ENCODE measurements at regions not wholly inside any gene's neighbourhood (a gene's known extent, or its start where the extent isn't known, plus 50 kb on each side); places are given as distances from the start of the nearest gene placed in this dataset.
"Not testable (repeated sequence)": the region's sequence is repeated elsewhere in the genome, so short reads cannot be mapped to it uniquely, and the experiment has no call there.

- in situ Hi-C loops (cut with HindIII; ENCODE audit: low sequenced_read_pairs) = not testable (repeated sequence)
Observed at GRCh38 chr2:111463956-111464355, 343.2 kb downstream of the BCL2L11 start.

DNA sequence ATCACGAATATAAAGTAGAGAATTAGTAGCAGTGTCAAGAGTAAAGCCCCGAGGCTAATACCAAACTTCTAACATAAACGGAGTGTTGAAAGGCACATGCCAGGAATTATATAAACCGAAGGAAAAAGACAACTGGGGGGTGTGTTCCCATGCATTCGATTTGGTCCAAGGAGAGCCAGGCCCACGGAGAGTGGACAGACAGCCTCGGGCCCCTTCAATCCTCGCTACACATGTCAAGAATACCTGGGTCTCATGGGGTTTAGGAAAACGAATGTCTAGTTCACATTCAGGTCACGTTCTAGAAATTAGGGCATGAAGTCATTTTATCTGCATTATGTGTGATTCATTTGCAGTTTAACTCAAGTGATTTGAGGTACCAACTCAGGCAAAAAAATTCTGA, 343.7 kb downstream of the BCL2L11 start:
- in situ Hi-C loops (cut with HindIII; ENCODE audit: low sequenced_read_pairs) = not testable (repeated sequence)

DNA sequence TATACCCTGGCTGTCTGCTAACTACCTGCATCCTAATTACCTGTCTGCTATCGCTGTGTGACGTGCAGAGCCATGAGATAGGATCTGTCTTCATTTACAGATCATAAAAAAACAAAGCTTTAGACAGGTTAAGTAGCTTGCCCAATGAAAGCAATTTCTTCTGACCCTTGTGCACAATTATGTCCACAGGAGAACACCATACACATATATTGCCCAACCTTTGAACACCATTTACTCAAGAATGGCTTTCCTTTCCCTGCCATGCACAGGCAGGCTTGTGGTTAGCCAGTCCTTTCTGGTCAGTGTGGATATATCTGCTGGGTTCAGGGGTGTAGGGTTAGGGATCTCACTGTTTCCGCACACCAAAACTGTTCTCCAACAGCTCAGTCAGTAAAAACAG, 344.8 kb downstream of the BCL2L11 start:
- in situ Hi-C loops (cut with HindIII; ENCODE audit: low sequenced_read_pairs) = not testable (repeated sequence)

DNA sequence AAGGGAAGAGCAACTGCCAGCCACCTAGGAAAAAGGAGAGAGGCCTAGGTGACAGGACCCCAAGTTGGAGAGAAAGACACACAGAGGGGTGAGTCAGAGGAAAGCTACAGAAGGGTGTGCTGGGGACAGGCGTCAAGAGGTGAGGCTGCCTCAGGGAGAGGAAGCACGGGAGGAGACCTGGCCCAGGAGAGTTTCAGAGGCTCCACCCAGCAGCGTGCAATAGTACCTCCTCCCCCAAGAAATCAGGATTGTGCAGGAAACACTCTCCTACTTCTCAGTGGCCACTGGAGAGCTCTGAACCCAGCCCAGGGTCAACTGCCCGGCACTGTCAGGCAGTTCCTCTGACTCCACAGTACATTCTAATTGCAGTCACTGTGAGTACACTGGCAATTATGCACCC, 346.0 kb downstream of the BCL2L11 start:
- in situ Hi-C loops (cut with HindIII; ENCODE audit: low sequenced_read_pairs) = not testable (repeated sequence)

DNA sequence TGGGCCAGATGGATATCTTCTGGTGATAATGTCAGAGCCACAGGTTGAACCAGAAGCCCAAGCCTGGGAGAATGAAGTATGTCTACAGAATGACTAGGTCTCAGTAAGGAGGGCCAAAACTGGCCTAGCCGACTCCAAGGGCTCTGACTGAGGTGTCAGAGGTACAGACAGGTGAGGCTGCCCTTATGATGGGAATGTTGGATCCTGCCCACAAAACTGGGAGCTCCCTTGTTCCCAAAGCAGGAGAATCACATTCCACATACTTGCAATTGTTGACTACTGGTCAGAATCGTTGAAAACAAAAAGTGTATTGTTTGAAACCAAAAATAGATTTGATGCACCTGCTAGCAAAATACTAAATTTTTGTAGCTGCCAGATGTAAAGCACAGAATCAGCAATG, 350.2 kb downstream of the BCL2L11 start:
- in situ Hi-C loops (cut with HindIII; ENCODE audit: low sequenced_read_pairs) = not testable (repeated sequence)

DNA sequence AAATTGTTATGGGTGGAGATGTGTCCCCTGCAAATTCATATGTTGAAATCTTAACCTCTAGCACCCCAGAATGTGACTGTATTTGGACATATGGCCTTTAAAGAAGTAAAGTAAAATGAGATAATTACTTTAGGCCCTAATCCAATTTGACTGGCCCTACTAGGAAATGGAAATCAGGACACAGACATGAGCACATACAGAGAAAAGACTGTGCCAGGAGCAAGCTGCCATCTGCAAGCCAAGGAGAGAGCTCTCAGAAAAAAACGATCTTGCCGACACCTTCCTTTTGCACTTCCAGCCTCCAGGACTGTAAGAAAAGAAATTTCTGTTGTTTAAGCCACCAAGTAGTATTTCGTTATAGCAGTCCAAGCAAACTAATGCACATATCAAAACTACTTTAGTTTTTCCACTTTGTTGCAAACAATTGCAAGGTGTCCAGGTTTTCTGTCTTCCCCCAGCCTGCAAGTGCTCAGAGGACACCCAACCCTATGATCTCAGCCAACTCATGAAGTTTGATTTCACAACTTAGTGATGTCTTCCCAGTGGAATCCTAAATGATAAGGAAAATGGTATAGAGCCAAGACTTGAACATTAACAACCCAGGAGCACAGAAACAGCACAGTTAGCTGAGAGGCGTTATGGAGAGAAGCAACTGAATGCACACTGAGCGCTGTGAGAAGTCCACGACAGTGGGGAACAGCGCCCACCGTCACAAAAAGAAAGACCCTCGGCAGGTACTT, 351.2 kb downstream of the BCL2L11 start:
- in situ Hi-C loops (cut with HindIII; ENCODE audit: low sequenced_read_pairs) = not testable (repeated sequence)

GRCh38 chr2:111472844-111473403, 352.2 kb downstream of the BCL2L11 start:
- in situ Hi-C loops (cut with HindIII; ENCODE audit: low sequenced_read_pairs) = not testable (repeated sequence)

DNA sequence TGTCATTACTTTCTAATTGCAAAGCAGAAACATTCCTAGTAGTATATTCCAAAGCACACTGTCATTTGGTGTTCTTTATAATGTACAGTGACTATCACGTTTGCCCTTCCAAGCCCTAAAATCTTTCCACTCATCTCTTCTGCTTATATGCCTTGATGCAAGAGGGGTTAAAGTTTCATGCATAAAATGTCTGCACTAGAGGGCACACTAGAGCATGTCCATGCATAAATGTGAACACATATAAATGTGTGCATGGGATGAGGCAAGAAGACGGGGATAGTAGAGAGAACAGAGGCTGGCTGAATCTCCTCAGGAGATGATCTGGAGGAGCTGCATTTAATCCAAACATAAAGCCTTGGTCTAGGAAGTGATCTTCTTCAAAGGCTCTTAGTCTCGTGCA, 352.8 kb downstream of the BCL2L11 start:
- in situ Hi-C loops (cut with HindIII; ENCODE audit: low sequenced_read_pairs) = not testable (repeated sequence)

DNA sequence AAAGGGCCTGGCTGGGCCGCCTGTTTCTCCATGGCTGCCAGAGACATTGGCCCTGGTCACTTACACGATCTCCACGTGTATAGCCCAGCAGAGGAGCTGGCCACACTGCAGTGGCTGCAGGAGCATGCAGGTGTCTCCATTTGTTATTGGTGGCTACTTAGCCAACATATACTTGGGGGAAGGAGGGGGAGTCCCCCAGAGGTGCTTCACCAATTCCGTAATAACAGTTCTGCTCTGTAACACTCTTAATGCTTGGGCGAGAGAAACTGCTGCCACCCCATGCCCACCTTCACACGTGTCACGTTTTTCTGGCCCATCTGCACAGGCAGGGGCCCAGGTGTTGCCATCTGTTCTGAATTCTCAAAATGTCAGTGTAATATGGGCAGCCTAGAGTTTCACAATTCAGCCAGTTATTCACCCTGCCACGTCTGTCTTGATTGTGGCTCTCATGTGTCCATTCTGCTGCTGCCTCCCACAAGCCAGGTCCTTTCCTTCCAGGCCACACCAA, 353.5 kb downstream of the BCL2L11 start:
- in situ Hi-C loops (cut with HindIII; ENCODE audit: low sequenced_read_pairs) = not testable (repeated sequence)

DNA sequence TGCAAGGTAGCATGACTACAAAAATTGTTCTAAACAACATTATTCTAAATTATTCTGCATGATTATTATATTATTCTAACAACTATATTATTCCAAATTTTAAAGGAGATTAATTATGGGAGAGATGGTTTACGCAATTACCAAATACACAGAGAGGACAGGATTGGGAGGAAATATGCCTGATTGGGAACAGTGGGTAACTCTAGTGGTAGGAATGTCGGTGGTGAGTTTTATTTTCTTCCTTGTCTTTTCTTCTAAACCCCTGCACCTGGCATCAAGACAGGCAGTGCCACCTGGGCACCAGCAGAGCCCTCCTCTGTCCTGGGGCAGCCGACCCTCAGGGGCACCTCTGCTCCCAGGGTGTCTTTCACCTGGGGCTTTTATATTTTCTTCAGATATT, 357.6 kb downstream of the BCL2L11 start:
- in situ Hi-C loops (cut with HindIII; ENCODE audit: low sequenced_read_pairs) = not testable (repeated sequence)

- in situ Hi-C loops (cut with HindIII; ENCODE audit: low sequenced_read_pairs) = not testable (repeated sequence)
Observed at GRCh38 chr2:111478871-111479318, 358.2 kb downstream of the BCL2L11 start.

- in situ Hi-C loops (cut with HindIII; ENCODE audit: low sequenced_read_pairs) = not testable (repeated sequence)
Observed at GRCh38 chr2:111480016-111480625, 359.4 kb downstream of the BCL2L11 start.

DNA sequence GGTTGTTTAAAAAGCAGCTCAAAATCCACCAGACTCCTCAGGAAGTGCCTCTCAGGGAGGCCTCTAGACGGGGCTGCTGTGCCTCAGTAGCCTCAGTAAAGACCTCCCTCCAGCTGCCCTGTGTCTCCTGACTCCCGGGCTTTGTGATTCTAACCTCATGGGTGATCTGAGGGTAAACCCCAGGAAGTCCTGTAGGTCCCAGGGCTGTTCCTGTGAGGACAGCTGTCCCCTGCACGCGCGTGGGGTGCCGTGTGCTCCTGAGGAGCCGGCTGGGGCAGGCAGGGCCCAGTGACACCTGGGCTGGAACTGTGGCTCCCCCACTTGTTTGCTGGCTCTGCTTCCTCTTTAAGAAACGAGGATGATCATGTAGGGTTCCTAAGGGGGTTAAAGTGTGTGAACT, 359.9 kb downstream of the BCL2L11 start:
- in situ Hi-C loops (cut with HindIII; ENCODE audit: low sequenced_read_pairs) = not testable (repeated sequence)

DNA sequence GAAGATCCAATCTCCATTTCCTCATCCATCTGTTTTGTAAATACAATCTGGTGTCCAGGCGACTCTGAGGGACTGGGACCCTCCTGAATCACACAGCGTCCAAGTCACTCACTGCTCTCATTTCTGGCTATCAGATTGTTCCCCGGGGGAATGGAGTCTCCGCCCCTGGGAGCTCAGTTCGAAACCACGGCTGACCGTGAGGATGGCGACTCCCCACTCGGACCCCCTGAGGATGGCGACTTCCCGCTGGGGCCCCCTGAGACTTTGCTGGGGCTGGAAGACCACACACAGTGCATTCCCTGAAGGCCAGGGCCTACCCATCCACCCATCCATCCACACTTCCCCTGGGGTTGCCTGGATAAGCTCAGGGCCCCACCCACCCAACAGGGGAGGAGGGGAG, 360.5 kb downstream of the BCL2L11 start:
- in situ Hi-C loops (cut with HindIII; ENCODE audit: low sequenced_read_pairs) = not testable (repeated sequence)

- in situ Hi-C loops (cut with HindIII; ENCODE audit: low sequenced_read_pairs) = not testable (repeated sequence)
Observed at GRCh38 chr2:111482987-111483679, 362.4 kb downstream of the BCL2L11 start.

DNA sequence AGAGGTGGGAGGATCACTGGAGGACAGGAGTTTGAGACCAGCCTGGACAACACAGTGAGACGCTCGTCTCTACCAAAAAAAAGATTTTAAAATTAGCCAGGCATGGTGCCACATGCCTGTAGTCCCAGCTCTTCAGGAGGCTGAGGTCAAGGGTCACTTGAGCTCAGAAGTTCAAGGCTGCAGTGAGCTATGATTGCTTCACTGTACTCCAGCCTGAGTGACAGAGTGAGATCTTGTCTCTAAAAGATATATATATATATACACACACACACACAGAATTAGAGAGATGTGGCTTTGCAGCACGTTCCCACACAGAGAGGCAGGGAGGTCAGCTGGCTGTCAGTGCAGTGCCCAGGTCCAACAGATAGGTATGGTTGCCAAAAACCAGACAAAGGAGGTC, 363.4 kb downstream of the BCL2L11 start:
- in situ Hi-C loops (cut with HindIII; ENCODE audit: low sequenced_read_pairs) = not testable (repeated sequence)

DNA sequence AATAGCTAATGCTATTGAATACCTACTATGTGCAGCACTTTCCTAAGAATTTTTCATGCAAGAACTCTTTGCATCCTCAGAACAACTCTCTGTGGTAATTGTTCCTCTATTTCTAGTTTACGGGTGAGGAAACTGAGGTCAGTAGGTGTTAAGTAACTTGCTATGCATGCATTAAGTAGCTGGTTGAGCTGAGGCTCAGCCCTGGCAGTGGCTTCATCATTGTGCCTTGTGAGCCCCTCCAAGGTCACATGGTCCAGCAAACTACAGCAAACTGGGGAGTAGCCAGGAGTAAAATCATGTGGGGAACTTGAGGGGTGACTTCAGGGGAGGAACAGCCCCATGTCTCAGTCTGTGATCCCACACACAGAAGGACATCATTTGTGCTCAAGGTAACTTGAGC, 365.2 kb downstream of the BCL2L11 start:
- in situ Hi-C loops (cut with HindIII; ENCODE audit: low sequenced_read_pairs) = not testable (repeated sequence)

DNA sequence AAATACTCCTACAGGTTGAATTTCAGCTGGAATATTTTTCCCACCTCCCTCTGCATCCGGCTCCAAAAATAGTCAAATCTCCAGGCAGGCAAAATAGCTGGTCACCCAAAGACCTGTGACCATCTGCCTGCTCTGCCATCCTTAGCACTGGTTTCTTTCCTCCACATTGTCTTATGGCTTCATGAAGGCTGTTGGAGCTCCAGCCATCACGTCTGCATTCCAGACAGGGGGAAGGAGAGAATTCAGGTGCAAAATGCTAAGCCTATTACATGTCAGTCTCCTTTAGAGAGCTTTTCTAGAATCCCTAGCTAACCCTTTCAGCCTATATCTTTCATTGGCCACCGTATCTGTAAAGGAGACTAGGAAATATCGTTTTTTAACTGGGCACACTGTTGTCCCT, 367.7 kb downstream of the BCL2L11 start:
- in situ Hi-C loops (cut with HindIII; ENCODE audit: low sequenced_read_pairs) = not testable (repeated sequence)

- in situ Hi-C loops (cut with HindIII; ENCODE audit: low sequenced_read_pairs) = not testable (repeated sequence)
Observed at GRCh38 chr2:111489460-111489859, 368.7 kb downstream of the BCL2L11 start.

- in situ Hi-C loops (cut with HindIII; ENCODE audit: low sequenced_read_pairs) = not testable (repeated sequence)
Observed at GRCh38 chr2:111491181-111491580, 370.5 kb downstream of the BCL2L11 start.

DNA sequence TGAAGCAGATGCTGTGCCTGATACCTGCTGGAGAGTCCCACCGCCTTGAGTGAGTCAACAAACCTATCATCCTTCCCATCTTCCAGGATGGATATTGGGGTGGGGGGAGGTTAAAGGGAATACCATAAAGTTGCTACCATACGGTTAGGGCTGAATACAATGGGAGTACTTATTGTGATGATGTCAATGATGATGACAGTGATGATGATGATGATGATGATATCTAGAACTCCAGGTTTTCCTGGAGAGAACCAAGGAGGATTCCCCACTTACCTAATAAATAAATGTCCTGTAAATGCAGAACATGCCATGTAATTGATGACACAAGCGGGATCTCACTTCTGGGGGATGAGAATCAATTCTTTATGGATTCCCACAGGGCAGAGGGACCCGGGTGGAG, 370.9 kb downstream of the BCL2L11 start:
- in situ Hi-C loops (cut with HindIII; ENCODE audit: low sequenced_read_pairs) = not testable (repeated sequence)
